HG02870 (cell line): ENCODE measurements at regions not wholly inside any gene's neighbourhood (a gene's known extent, or its start where the extent isn't known, plus 50 kb on each side); places are given as distances from the start of the nearest gene placed in this dataset.

Experiments
- ATAC-seq: cut with Tn5 transposase; IDR thresholded peaks from one replicate; pipeline ENCODE4 v1.9.1; 2021; ENCODE audit warnings: mild to moderate bottlenecking, moderate library complexity; ENCODE audit not compliant: unreplicated experiment

DNA sequence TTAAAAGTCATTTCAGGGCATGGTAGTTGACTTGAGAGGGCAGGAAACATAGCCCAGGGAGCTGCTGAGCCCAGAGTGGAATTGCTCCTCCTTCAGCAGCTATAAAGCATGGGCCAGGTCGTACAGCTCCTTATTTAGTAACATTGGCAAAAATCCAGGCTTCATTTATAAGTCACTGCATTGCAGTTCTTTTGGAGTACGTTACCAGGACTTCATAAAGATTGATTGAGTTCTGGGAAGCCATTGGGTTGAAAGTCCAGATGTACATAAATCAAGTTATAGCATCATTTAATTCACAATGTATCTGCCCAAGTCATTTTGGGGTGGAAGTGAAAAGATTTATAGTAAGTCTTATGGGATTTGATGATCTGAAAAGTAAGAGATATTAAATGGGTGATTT lies 53.0 kb upstream of the ANKEF1 start:
- ATAC-seq = no peak

- ATAC-seq = peak; percentile 97
These were observed 56.3 kb upstream of the ANKEF1 start for GRCh38 chr20:9978397-9979004.

GRCh38 chr20:9977629-9978028 lies 57.2 kb upstream of the ANKEF1 start:
- ATAC-seq = no peak

- no peak for ATAC-seq
These were observed 60.5 kb upstream of the ANKEF1 start for GRCh38 chr20:9974324-9974723.

- no peak for ATAC-seq
These were observed 63.0 kb upstream of the ANKEF1 start for GRCh38 chr20:9971746-9972145.

DNA sequence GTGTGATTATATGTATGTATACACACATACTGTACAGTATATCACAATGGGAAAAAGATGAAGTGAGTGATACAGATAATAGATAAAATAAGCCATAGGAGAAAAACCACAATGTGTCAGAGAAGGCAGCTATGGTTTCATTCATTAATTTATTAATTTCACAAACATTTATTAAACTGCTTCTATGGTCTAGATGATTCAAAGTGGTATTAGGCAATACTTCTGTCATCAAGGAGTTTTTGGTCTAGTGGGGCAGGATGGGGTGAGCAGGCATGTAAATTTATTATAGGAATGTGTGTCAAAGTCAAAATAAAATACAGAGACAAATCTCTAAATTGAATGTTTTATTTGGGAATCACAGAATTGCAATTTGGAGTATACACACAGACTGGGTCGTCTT lies 65.2 kb upstream of the ANKEF1 start:
- ATAC-seq = no peak

DNA sequence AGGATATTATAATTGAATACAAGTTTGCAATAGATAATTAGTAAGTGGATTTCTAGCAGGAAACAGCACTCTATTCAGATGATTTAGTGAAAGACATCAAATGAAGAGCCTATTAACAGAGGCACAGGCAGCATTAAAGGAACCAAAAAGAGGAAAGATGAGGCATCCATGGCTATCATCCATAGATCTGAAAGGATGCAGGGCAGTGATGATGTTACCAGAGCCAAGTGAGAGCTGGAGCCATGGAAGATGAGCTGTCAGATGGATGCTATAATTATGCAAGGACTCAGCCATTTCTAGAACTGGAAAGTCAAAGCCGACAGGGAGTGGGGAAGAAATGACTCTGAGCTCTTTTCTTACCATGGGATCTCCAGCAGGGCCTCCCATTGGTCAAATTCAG lies 66.8 kb upstream of the ANKEF1 start:
- no peak for ATAC-seq

- peak; percentile 70 for ATAC-seq
These were observed 67.8 kb upstream of the ANKEF1 start for GRCh38 chr20:9966966-9967365.

DNA sequence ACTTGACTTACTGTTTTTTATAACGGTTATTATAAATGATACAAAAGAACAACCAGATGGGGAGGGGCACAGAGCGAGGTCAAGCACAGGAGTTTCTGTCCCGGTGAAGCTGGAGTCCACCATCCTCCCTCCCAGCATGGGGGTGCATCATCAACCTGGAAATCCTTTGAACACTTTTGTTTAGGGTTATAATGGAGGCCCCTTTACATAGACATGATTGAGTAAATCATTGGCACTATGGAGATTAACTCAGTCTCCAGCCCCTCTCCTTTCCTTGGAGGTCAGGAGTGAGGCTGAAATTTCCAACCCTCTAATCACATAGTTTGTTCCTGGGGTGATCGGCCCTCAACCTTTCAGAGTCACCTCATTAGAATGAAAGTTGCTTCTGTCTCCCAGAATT lies 71.8 kb upstream of the ANKEF1 start:
- no peak for ATAC-seq

DNA sequence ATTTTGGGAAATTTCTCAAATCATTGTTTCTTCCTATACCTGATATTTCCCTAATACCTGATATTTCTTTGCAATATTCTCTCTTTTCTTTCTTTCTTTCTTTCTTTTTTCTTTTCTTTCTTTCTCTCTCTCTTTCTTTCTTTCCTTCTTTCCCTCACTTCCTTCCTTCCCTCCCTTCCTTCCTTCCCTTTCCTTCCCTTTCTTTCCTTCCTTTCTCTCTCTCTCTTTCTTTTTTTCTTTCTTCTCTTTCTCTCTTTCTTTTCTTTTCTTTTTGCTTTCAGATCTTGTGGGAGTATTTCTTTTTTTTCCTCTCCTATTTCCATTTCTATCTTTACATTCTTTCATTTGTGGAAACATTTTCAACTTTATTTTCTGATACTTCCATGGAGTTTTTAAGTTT lies 76.1 kb upstream of the ANKEF1 start:
- no peak for ATAC-seq

DNA sequence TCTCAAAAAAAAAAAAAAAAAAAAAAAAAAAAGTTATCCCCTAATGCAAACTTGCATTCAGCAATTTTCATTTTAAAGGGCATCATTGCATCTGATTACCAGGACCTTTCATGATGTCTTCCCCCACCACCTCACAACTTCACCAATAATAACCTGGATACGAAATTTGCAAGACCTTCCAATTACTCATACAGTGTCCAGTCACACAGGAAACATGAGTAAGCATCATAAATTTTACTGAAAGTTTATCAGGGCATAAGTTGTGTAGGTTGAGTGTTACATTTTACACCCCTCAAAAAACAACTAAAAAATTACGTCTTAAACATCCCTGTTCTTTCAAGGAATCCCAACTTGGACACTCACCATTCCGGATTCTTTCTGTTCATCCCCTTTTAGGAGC lies 79.1 kb upstream of the ANKEF1 start:
- ATAC-seq = no peak

GRCh38 chr20:9949563-9949962 lies 85.2 kb upstream of the ANKEF1 start:
- ATAC-seq = no peak

DNA sequence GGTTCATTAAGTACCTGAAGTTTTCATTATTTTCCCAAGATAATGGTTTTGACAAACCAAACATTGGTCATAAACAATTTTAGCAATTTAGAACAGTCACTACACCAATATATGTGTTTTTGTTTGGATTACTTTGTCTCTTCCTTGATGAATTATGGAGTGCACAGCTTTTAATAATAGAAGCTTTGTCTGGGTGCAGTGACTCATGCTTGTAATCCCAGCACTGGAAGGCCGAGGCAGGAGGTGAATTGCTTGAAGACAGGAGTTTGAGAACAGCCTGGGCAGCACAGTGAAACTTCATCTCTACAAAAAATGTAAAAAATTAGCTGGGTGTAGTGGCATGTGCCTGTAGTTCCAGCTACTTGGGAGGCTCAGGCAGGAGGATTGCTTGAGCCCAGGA lies 89.4 kb upstream of the ANKEF1 start:
- ATAC-seq = no peak

- no peak for ATAC-seq
These were observed 92.1 kb upstream of the ANKEF1 start for GRCh38 chr20:9942736-9943135.

DNA sequence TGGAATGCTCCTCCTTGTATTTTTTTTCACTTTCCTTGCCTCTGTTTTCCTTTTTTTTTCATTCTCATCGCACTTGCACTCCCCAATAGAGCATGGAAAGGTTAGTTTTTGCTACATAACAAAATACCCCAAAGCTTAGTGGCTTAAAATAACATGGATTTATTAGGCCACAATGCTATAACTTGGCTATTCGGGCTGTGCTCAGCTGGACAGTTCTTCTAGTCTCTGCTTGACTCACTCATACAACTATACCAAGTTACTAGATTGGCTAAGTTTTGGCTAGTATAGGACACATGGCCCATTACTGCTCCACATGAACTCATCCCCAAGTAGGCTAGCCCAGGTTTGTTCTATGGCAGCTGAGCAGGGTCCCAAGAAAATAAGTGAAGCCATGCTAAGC lies 94.5 kb upstream of the ANKEF1 start:
- ATAC-seq = no peak

DNA sequence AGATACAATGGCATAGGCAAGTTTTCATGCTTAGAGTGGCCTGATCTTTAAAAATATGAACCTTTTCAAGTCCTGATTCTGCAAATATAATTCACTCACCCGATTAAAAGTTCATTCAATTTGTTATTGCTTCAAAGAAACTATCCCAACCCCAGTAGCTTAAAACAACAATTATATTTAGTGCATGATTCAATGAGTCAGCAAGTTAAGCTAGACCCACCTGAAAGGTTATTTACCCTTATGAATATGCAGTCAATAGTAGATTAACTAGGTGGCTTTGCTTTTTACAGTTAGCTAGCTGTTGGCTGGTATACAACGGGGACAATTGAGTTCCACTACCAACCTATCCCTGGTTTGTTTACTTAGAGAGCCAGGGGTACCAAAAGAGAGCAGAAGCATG lies 95.6 kb upstream of the ANKEF1 start:
- ATAC-seq = no peak

DNA sequence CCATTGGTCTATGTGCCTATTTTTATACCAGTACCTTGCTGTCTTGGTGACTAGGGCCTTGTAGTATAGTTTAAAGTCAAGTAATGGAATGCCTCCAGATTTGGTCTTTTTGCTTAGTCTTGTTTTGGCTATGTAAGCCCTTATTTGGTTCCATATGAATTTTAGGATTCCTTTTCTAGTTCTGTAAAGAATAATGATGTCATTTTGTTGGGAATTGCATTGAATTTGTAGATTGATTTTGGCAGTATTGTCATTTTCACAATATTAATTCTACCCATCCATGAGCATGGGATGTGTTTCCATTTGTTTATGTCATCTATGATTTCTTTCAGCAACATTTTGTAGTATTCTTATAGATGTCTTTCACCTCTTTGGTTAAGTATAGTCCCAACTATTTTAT lies 96.4 kb upstream of the PAK5 start:
- no peak for ATAC-seq

DNA sequence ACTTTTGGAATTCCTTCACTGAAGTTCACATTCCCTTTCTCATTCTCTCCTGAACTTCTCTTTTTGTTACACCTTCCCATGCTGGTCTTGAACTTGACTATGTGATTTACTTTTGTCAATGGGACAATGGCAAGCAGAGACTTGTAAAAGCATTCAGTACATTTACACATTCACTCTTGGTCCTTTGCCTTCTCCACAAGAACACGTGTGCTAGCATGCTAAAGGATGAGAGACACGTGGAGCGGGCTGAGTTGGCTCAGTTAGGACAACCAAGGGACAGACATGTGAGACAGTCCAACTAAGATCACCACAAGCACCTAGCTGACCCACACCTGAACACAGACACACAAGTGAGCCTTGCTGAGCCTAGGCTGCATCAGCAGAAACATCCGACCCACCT lies 91.3 kb upstream of the PAK5 start:
- ATAC-seq = no peak

DNA sequence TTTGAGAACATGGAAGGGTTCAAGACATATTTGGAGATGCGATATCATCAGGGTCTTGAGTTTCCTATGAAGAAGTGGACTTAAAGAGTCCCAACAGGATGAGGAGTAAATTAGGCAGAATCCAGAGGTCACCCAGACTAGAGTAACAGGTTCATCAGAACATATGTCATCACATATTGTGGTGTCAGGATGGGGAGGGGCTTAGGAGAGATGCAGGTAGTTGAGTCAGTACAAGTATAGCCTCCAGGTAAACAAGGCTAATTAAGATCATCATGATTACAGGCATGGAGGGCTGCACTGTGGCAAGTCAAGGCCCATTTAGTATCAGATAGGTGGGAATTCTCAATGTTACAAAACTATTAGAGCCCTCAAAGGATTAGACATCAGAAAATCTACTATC lies 90.1 kb upstream of the PAK5 start:
- ATAC-seq = no peak

DNA sequence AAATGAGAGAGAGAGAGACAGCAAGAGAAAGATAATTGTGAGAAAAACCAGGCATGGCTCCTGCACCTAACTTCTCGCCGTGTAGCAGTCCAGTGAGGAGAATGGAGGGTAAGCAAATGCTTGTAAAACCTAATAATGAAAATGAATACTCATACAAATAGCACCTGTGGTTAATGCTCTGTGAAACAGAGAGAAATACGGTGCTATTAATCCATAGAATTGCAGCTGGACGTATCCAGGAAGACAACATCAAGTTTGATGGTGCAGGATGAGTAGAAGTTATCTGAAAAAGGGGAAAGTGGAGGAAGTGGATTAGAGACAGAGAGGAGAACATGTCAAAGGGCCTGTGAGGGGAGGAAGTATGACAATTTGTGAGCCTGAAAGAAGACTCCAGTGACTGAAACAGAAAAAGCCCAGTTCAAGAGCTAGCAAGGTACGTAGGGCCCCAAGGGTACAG lies 89.4 kb upstream of the PAK5 start:
- peak; percentile 93 for ATAC-seq

- ATAC-seq = no peak
These were observed 88.3 kb upstream of the PAK5 start for GRCh38 chr20:9927224-9927623.

DNA sequence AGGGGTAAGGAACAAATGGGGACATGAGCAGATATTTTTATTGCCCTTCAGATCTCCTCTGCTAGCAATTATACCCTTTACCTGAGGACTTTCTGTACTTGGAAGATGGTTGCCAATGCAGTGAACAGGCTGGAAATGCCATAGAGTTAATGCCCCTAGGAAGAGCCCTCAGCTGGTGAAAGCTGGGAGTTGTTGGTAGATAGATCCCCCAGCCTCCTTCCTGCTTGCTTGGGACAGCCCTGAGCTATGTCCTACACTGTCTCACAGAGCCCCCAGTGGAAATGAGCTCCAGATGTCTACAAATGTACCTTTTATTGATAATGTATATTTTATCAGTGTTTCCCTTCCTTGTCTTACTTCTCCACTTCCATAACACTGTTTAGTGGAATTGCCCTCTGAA lies 87.6 kb upstream of the PAK5 start:
- ATAC-seq = no peak

DNA sequence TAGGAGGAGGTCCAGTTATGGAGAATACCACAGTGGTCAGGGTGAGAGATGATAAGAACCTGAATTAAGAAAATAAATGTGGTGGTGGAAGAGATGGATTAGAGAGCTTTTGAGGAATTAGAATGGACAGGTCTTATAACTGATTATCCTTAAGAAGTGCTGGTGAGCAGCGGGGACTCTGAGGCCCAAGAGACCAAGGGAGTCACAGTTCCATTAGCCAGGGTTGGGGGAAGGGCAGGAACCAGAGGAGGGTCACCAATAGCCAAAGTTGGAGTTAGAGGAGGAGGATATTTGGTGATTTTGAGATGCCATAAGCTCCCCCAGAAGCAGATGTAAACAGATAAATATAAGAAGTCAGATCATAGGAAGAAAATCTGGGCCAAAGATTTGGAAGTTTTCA lies 87.1 kb upstream of the PAK5 start:
- ATAC-seq = no peak

DNA sequence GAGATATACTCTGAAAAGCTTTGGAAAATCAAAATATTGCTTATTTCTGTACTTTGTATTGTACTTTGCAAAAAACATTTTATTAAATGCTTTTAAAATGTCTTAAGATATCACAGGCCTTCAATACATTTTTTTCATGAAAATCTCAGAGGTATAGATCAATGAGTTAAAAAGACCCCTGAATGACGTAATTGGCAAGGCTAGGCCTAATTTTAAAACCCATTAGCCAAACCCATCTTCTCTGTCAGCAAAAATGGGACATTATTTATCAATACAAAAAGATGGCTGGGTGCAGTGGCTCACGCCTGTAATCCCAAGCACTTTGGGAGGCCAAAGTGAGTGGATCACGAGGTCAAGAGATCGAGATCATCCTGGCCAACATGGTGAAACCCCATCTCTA lies 84.8 kb upstream of the PAK5 start:
- ATAC-seq = no peak
